ENCODE measurements at regions not wholly inside any gene's neighbourhood (a gene's known extent, or its start where the extent isn't known, plus 50 kb on each side); places are given as distances from the start of the nearest gene placed in this dataset.

GRCh38 chr2:55771612-55772011 is 78.0 kb upstream of the PNPT1 start:
- TF ChIP-seq POLR2A (IDR thresholded peaks at IDR 0.05): no peak
- TF ChIP-seq CTCF (IDR thresholded peaks at IDR 0.05): peak; percentile 47 to 77 (median 66)

Data from uterus (tissue), 2 donors.